AG09309 (cell line): ENCODE measurements at regions not wholly inside any gene's neighbourhood (a gene's known extent, or its start where the extent isn't known, plus 50 kb on each side); places are given as distances from the start of the nearest gene placed in this dataset.

Experiments used
- DNase-seq: peaks from one replicate; pipeline ENCODE4 v3.0.0-alpha.2; 2010; ENCODE audit warnings: low read depth
- H3K4me3 ChIP-seq: 2 replicates; pipeline ENCODE4 v1.5.1; 2011; ENCODE audit warnings: mild to moderate bottlenecking, low read depth, low read length, moderate library complexity; ENCODE audit not compliant: control insufficient read depth
- TF ChIP-seq, protein P1 (sequence below): IDR thresholded peaks from 2 replicates; pipeline ENCODE4 v1.5.1; 2011; ENCODE audit warnings: mild to moderate bottlenecking, low read depth, low read length, inconsistent platforms; ENCODE audit not compliant: insufficient read depth, control insufficient read depth; ENCODE audit errors: missing control alignments

GRCh38 chr10:10270126-10271050 lies 747.3 kb upstream of the CELF2 start:
- H3K4me3 ChIP-seq, result no peak overlapping the region
- TF ChIP-seq, protein P1, sequence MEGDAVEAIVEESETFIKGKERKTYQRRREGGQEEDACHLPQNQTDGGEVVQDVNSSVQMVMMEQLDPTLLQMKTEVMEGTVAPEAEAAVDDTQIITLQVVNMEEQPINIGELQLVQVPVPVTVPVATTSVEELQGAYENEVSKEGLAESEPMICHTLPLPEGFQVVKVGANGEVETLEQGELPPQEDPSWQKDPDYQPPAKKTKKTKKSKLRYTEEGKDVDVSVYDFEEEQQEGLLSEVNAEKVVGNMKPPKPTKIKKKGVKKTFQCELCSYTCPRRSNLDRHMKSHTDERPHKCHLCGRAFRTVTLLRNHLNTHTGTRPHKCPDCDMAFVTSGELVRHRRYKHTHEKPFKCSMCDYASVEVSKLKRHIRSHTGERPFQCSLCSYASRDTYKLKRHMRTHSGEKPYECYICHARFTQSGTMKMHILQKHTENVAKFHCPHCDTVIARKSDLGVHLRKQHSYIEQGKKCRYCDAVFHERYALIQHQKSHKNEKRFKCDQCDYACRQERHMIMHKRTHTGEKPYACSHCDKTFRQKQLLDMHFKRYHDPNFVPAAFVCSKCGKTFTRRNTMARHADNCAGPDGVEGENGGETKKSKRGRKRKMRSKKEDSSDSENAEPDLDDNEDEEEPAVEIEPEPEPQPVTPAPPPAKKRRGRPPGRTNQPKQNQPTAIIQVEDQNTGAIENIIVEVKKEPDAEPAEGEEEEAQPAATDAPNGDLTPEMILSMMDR, result no peak
- no peak for DNase-seq

DNA sequence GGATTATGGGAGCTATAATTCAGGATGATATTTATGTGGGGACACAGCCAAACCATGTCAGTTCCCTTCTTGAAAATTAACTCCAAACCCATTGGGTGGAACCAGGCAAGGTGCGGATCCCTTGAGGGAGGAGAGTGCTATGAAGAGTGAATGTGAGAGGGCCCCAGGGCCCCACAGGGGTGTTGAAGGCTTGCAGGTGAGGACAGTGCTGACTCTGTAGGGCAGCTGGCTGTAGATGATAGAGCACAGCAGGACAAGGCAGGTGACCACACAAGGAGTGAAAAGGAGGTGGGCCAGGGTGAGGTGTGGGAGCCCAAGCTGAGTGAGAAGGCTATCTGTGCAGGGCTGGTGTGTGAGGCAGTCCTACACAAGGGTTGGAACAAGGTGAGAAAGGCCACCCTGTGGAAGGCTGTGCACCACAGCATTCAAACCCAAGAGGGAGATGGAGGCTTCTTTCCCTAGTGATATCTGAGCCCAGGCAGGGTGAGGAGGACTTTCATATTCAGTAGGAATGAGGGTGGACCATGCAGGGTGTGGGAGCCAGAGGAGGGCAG lies 746.0 kb upstream of the CELF2 start:
- H3K4me3 ChIP-seq, result no peak overlapping the region
- DNase-seq, result no peak
- TF ChIP-seq, protein P1, result no peak

DNA sequence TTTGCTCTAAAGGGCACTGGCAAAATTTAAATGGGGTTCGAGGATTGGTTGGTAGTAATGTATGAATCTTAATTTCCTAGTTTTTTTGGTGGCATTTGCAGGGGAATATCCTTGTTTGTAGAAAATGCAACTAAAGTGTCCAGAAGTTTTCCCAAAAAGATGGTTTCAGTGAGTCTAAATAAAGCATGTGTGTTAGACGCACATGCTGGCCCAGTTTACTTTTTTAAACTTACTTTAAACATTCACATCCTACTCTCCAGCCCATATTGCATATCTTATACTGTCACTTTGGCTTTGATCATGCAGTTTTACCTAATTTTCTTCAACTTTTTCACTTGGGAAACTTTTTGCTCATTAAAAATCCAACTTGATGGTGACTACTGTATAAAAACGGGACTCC lies 744.0 kb upstream of the CELF2 start:
- no peak for DNase-seq
- H3K4me3 ChIP-seq, result no peak overlapping the region
- TF ChIP-seq, protein P1, result no peak

DNA sequence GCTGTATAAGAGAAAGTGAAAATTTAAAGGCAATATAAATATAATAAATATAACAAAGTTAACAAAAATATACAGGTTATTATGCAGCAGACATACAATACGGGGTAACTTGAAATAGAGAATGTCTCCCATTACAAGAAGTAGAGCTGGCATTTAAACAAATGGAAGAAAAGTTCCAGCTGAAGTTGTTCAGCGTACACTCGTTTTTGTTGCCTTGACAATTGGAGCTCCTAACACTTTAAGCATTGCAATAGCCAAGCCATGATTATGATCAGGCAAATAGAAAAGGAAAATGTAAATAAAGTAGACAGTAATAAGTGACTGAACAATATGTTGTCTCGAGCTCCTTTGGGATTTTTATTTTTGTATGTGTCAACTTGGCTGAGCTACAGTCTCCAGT lies 737.8 kb upstream of the CELF2 start:
- TF ChIP-seq, protein P1, result no peak
- H3K4me3 ChIP-seq, result no peak overlapping the region
- DNase-seq, result no peak

GRCh38 chr10:10292501-10292900 lies 725.2 kb upstream of the CELF2 start:
- H3K4me3 ChIP-seq, result no peak overlapping the region
- no peak for DNase-seq
- TF ChIP-seq, protein P1, result no peak

DNA sequence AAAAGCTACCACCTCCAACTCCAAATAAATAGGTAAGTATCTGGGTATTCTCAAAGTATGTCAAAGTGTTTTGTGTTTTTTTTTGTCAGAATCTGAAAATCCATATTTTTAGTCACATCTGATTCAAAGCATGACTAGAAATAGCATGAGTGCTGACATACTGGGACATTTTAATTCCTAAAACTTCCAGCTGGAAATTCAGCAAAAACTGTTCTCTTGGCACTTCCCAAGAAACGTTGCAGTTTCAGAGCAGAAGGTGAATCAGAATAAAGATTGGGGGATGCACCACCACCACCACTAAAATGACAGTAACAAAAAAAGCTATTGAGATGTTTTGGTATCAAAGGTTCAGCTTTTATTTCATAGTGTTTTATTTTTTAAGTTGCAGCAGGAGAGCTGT lies 724.6 kb upstream of the CELF2 start:
- TF ChIP-seq, protein P1, result no peak
- DNase-seq, result no peak
- no peak overlapping the region for H3K4me3 ChIP-seq
